ENCODE measurements at regions not wholly inside any gene's neighbourhood (a gene's known extent, or its start where the extent isn't known, plus 50 kb on each side); places are given as distances from the start of the nearest gene placed in this dataset.

DNA sequence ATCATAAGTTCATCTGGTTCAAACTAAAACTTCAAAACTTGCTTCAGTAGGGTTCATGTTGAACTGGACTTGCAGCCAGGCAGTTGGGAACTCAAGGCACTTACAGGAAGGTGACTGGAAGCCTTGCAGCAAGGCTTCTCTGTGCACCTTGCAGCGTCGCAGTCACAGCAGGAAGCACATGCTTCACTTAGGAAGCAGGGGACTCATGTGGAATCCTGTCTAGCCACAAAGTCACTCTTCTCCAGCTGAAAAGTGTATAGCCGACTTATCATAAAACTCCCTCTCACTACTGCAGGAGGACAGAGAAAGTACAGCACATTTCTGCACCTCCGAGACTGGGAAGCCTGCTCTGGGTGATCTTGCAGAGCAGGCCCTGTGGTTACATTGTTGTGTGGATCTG, 114.0 kb upstream of the PRB2 start:
- no peak overlapping the region for H3K4me2 ChIP-seq (ENCODE audit: low read length)
- H3K27ac ChIP-seq (ENCODE audit: low read length), result no peak overlapping the region
- H2AFZ ChIP-seq (ENCODE audit: low read depth, low read length), result no peak overlapping the region
- no peaks in the 10 kb centered on the region for H3K27me3 ChIP-seq (ENCODE audit: insufficient read depth, low read depth, low read length)
- H3F3A ChIP-seq (ENCODE audit: insufficient read depth, low read length, poor library complexity, severe bottlenecking), result no peaks in the 10 kb centered on the region
- H3K79me2 ChIP-seq (replicated peaks; ENCODE audit: insufficient read depth, low read length), result no peaks in the 10 kb centered on the region
- no peak for TF ChIP-seq RAD21 (conservative IDR thresholded peaks at IDR 0.05)
- TF ChIP-seq EP300 (conservative IDR thresholded peaks at IDR 0.05; ENCODE audit: poor library complexity, severe bottlenecking), result no peak
- no peak for TF ChIP-seq POLR2AphosphoS5 (IDR thresholded peaks at IDR 0.05)
- TF ChIP-seq MXI1 (conservative IDR thresholded peaks at IDR 0.05; ENCODE audit: poor library complexity, severe bottlenecking), result no peak
- TF ChIP-seq TAF1 (IDR thresholded peaks at IDR 0.05; ENCODE audit: low read depth), result no peak
- TF ChIP-seq REST (IDR thresholded peaks at IDR 0.05; ENCODE audit: borderline replicate concordance), result no peak
- TF ChIP-seq CTCF (IDR thresholded peaks at IDR 0.05; ENCODE audit: poor library complexity, severe bottlenecking), result no peak
- no peak for TF ChIP-seq EZH2 (IDR thresholded peaks at IDR 0.05; ENCODE audit: borderline replicate concordance, insufficient read depth, low read length, poor library complexity, severe bottlenecking)
- TF ChIP-seq SMC3 (conservative IDR thresholded peaks at IDR 0.05; ENCODE audit: poor library complexity), result no peak
- no peak overlapping the region for H3K4me3 ChIP-seq (ENCODE audit: low read length)
- H3K9me3 ChIP-seq (ENCODE audit: low read length), result no peaks in the 10 kb centered on the region
- H3K9ac ChIP-seq (ENCODE audit: low read length), result no peak overlapping the region
- H3K36me3 ChIP-seq (ENCODE audit: insufficient read depth, low read length), result no peaks in the 10 kb centered on the region
- no peaks in the 10 kb centered on the region for H4K20me1 ChIP-seq (ENCODE audit: insufficient read depth)
- no peaks in the 10 kb centered on the region for H3K9me2 ChIP-seq (ENCODE audit: insufficient read depth, low read length)

DNA sequence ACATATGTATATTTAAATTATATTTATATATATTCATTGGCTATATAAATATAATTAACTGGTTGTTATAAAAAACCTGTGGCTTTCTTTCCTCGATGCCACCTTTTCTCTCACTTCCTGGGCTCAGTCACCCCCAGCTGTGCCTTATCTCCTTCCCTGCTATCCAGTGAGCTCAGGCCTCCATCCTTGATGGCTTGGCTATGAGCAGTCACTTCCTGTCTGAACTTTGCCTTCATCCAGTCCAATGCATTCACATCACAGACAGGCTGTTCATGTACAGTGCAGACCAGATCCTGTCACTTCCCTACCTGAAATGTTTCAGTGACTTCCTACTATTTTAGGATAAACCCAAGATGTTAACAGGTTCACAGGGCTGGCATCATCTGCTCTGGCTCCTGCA, 115.3 kb upstream of the PRB2 start:
- TF ChIP-seq RAD21 (conservative IDR thresholded peaks at IDR 0.05) (no peak), EZH2 (IDR thresholded peaks at IDR 0.05; ENCODE audit: borderline replicate concordance, insufficient read depth, low read length, poor library complexity, severe bottlenecking) (no peak), MXI1 (conservative IDR thresholded peaks at IDR 0.05; ENCODE audit: poor library complexity, severe bottlenecking) (no peak), EP300 (conservative IDR thresholded peaks at IDR 0.05; ENCODE audit: poor library complexity, severe bottlenecking) (no peak), REST (IDR thresholded peaks at IDR 0.05; ENCODE audit: borderline replicate concordance) (no peak), SMC3 (conservative IDR thresholded peaks at IDR 0.05; ENCODE audit: poor library complexity) (no peak), POLR2AphosphoS5 (IDR thresholded peaks at IDR 0.05) (no peak), TAF1 (IDR thresholded peaks at IDR 0.05; ENCODE audit: low read depth) (no peak), CTCF (IDR thresholded peaks at IDR 0.05; ENCODE audit: poor library complexity, severe bottlenecking) (no peak)
- no peak overlapping the region for H3K9ac ChIP-seq (ENCODE audit: low read length)
- H3K36me3 ChIP-seq (ENCODE audit: insufficient read depth, low read length), result no peaks in the 10 kb centered on the region
- H3K27me3 ChIP-seq (ENCODE audit: insufficient read depth, low read depth, low read length), result no peaks in the 10 kb centered on the region
- no peak overlapping the region for H3K4me2 ChIP-seq (ENCODE audit: low read length)
- H3F3A ChIP-seq (ENCODE audit: insufficient read depth, low read length, poor library complexity, severe bottlenecking), result no peaks in the 10 kb centered on the region
- H3K79me2 ChIP-seq (replicated peaks; ENCODE audit: insufficient read depth, low read length), result no peaks in the 10 kb centered on the region
- H3K9me2 ChIP-seq (ENCODE audit: insufficient read depth, low read length), result no peaks in the 10 kb centered on the region
- no peak overlapping the region for H3K4me3 ChIP-seq (ENCODE audit: low read length)
- H3K9me3 ChIP-seq (ENCODE audit: low read length), result no peaks in the 10 kb centered on the region
- no peaks in the 10 kb centered on the region for H4K20me1 ChIP-seq (ENCODE audit: insufficient read depth)
- no peak overlapping the region for H2AFZ ChIP-seq (ENCODE audit: low read depth, low read length)
- no peak overlapping the region for H3K27ac ChIP-seq (ENCODE audit: low read length)
